ENCODE measurements at regions not wholly inside any gene's neighbourhood (a gene's known extent, or its start where the extent isn't known, plus 50 kb on each side); places are given as distances from the start of the nearest gene placed in this dataset.

DNA sequence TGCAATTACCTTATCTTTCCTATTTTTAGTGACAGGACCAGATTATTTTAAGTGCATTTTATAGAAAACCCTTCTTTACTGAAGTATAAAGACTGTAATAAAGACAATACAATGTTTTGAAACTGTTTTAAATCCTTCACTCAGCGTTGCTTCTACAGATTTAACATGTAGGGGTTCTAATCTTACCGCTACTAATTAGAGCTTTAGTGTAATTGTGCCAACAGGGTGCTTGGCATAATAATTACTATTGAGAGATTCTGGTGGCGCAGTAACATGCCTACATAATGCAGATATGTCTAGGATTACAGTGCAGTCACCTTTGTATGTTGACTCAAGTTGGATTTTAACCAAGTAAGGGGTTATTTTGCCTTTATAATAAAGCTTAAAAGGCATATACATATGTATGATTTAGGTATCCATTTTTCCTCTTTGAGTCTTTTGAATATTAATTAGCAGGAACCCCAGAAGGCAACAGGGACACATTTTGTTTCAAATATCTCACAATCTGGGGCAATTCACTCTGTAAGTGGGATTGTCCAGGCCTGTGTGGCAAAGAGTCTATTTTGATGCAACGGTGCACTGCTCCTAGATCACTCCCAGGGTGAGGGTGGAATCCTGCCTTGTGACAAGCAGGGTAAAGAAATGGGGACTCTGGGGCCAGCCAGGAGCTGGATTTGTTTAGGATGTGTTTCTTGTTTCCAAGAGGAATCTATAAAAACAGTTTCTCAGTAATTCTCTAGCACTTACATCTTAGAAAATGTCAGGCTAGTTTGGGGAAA is 604.7 kb upstream of the SALL1 start:
- DNase-seq (no peak), ATAC-seq (no peak)
- no peaks in the 10 kb centered on the region for H3K4me1 ChIP-seq
- H3K27ac ChIP-seq: no peak overlapping the region
- H3K27me3 ChIP-seq: peaks cover 0 to 3% of the 10 kb centered on the region in 2 donors
- H3K4me3 ChIP-seq: no peak overlapping the region
- intact Hi-C loops (cut with DNase I): no loop called here
- H3K9me3 ChIP-seq: no peaks in the 10 kb centered on the region
- H3K36me3 ChIP-seq: no peaks in the 10 kb centered on the region
- TF ChIP-seq CTCF (IDR thresholded peaks at IDR 0.05): no peak

GRCh38 chr16:51755039-51755501 is 604.0 kb upstream of the SALL1 start:
- Histone ChIP-seq H3K27me3 (peaks cover 0 to 3% of the 10 kb centered on the region in 2 donors), H3K9me3 (no peaks in the 10 kb centered on the region), H3K4me1 (no peaks in the 10 kb centered on the region), H3K27ac (no peak overlapping the region), H3K4me3 (no peak overlapping the region), H3K36me3 (no peaks in the 10 kb centered on the region)
- ATAC-seq: no peak
- no peak for TF ChIP-seq CTCF (IDR thresholded peaks at IDR 0.05)
- peak in 1 of 4 donors; percentile 8 for DNase-seq
- intact Hi-C loops (cut with DNase I): no loop called here

- no peak for TF ChIP-seq CTCF (IDR thresholded peaks at IDR 0.05)
- Histone ChIP-seq H3K9me3 (no peaks in the 10 kb centered on the region), H3K4me1 (no peaks in the 10 kb centered on the region), H3K27me3 (no peaks in the 10 kb centered on the region), H3K4me3 (no peak overlapping the region), H3K27ac (no peak overlapping the region), H3K36me3 (no peaks in the 10 kb centered on the region)
- DNase-seq (peak in 1 of 4 donors; percentile 5), ATAC-seq (no peak)
- intact Hi-C loops (cut with DNase I): no loop called here
These were observed 602.5 kb upstream of the SALL1 start for GRCh38 chr16:51753467-51754127.

- H3K4me1 ChIP-seq: no peaks in the 10 kb centered on the region
- no peak overlapping the region for H3K4me3 ChIP-seq
- no peak for DNase-seq
- no peak for ATAC-seq
- no peaks in the 10 kb centered on the region for H3K36me3 ChIP-seq
- no peaks in the 10 kb centered on the region for H3K9me3 ChIP-seq
- TF ChIP-seq CTCF (IDR thresholded peaks at IDR 0.05): no peak
- intact Hi-C loops (cut with DNase I): no loop called here
- H3K27me3 ChIP-seq: no peaks in the 10 kb centered on the region
- H3K27ac ChIP-seq: no peak overlapping the region
These were observed 601.4 kb upstream of the SALL1 start for GRCh38 chr16:51752438-51752995.

DNA sequence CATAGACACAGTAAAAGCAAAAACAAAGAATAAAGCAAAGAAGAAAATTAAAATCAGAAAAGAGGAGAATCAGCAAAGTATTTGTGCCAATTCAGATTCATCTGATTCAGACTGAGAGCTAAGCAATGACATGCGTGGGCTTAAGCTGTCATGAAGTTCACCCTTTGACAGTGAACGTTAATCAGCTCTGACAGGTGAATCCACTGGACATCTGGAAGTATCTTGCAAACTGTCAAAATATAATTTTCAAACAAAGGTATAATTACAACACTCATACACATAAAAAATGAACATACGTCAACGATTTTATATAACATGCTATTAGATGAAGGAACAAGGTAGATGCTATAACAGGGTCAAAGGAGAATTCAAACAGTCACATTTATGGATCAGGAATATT is 596.3 kb upstream of the SALL1 start:
- Histone ChIP-seq H3K4me1 (no peaks in the 10 kb centered on the region), H3K27ac (no peak overlapping the region), H3K4me3 (no peak overlapping the region), H3K27me3 (no peaks in the 10 kb centered on the region), H3K36me3 (no peaks in the 10 kb centered on the region), H3K9me3 (peaks cover 0 to 8% of the 10 kb centered on the region in 2 donors)
- DNase-seq (no peak), ATAC-seq (no peak)
- no peak for TF ChIP-seq CTCF (IDR thresholded peaks at IDR 0.05)
- intact Hi-C loops (cut with DNase I): no loop called here
